ENCODE measurements at regions not wholly inside any gene's neighbourhood (a gene's known extent, or its start where the extent isn't known, plus 50 kb on each side); places are given as distances from the start of the nearest gene placed in this dataset.

GRCh38 chr2:226680719-226681118 is 118.9 kb downstream of the IRS1 start:
- no peak for TF ChIP-seq CTCF (IDR thresholded peaks at IDR 0.05; ENCODE audit: insufficient read depth, low read length)
- TF ChIP-seq REST (IDR thresholded peaks at IDR 0.05; ENCODE audit: insufficient replicate concordance, low read depth), result no peak
